ENCODE measurements at regions not wholly inside any gene's neighbourhood (a gene's known extent, or its start where the extent isn't known, plus 50 kb on each side); places are given as distances from the start of the nearest gene placed in this dataset.

DNA sequence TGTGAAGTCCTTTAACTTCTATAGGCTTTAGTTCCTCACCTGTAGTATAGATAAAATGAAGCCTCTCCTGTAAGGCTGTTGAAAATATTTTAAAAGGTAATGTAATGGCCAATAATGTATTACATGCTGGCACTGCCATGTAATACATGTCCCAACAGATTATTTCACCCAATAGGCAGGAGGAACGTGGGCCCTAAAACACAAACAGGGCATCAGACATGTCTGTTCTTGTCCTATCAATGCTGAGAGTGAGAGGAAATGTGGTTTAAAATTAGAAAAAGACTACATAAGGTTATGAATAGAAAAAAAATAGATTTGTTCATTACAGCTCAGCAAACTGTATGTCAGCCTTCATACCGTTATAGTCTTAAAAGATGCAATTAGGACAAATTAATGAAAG, 492.7 kb upstream of the DDX18 start:
- TF ChIP-seq POLR2A (IDR thresholded peaks at IDR 0.05) = no peak
- TF ChIP-seq, protein P1, sequence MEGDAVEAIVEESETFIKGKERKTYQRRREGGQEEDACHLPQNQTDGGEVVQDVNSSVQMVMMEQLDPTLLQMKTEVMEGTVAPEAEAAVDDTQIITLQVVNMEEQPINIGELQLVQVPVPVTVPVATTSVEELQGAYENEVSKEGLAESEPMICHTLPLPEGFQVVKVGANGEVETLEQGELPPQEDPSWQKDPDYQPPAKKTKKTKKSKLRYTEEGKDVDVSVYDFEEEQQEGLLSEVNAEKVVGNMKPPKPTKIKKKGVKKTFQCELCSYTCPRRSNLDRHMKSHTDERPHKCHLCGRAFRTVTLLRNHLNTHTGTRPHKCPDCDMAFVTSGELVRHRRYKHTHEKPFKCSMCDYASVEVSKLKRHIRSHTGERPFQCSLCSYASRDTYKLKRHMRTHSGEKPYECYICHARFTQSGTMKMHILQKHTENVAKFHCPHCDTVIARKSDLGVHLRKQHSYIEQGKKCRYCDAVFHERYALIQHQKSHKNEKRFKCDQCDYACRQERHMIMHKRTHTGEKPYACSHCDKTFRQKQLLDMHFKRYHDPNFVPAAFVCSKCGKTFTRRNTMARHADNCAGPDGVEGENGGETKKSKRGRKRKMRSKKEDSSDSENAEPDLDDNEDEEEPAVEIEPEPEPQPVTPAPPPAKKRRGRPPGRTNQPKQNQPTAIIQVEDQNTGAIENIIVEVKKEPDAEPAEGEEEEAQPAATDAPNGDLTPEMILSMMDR (IDR thresholded peaks at IDR 0.05) = no peak
